Stomach (tissue), 8 donors: ENCODE measurements at regions not wholly inside any gene's neighbourhood (a gene's known extent, or its start where the extent isn't known, plus 50 kb on each side); places are given as distances from the start of the nearest gene placed in this dataset.
A peak's percentile ranks its signal among the peaks of the same experiment; 100 is the strongest.
"Not testable (repeated sequence)": the region's sequence is repeated elsewhere in the genome, so short reads cannot be mapped to it uniquely, and the experiment has no call there.

Source experiments
- DNase-seq, 2 donors: peaks; one replicate each; pipeline versions ENCODE4 v3.0.0 to v3.0.0-alpha.2; 2013 to 2019
- H3K27ac ChIP-seq, 5 donors: fragments of 200-600 bp in 4 of 5; sonication (generic) in 4 of 5; one replicate each; pipeline ENCODE4 v1.5.1; 2013 to 2019; ENCODE audit warnings: mild to moderate bottlenecking in 1 of 5, moderate library complexity in 1 of 5
- H3K27me3 ChIP-seq, 3 donors: fragments of 200-600 bp; sonication (generic); one replicate each; pipeline ENCODE4 v1.5.1; 2017 to 2019; ENCODE audit warnings: mixed run types in 1 of 3
- H3K36me3 ChIP-seq, 4 donors: fragments of 200-600 bp; sonication (generic); 1 replicate in 3 of 4; 2 replicates in 1 of 4; pipeline ENCODE4 v1.5.1; 2016 to 2019
- H3K4me1 ChIP-seq, 4 donors: fragments of 200-600 bp; sonication (generic); one replicate each; pipeline ENCODE4 v1.5.1; 2016 to 2019
- H3K4me3 ChIP-seq, 4 donors: fragments of 200-600 bp; sonication (generic) in 3 of 4; one replicate each; pipeline ENCODE4 v1.5.1; 2016 to 2019; ENCODE audit warnings: mild to moderate bottlenecking in 1 of 4
- H3K9me3 ChIP-seq, 4 donors: fragments of 200-600 bp; sonication (generic); one replicate each; pipeline ENCODE4 v1.5.1; 2016 to 2019
- CTCF ChIP-seq, 7 experiments: fragments of 450-650 bp in 4 of 7; fragments of 200-600 bp in 3 of 7; sonication (generic) in 3 of 7; IDR thresholded peaks; one replicate each; pipeline ENCODE4 v1.5.1; 2016 to 2019; ENCODE audit warnings: antibody characterized with exemption in 7 of 7, control low read depth in 2 of 7, mild to moderate bottlenecking in 1 of 7
- EP300 ChIP-seq: sonication (generic); formaldehyde crosslinking; IDR thresholded peaks from one replicate; pipeline ENCODE4 v1.6.1; 2017; ENCODE audit warnings: antibody characterized with exemption
- POLR2A ChIP-seq, 4 donors: fragments of 450-650 bp; IDR thresholded peaks; one replicate each; pipeline ENCODE4 v1.6.1; 2016; ENCODE audit warnings: antibody characterized with exemption in 4 of 4, control low read depth in 2 of 4, mild to moderate bottlenecking in 1 of 4, moderate library complexity in 1 of 4
- POLR2AphosphoS5 ChIP-seq, 3 donors: sonication (generic); formaldehyde crosslinking; IDR thresholded peaks; one replicate each; pipeline ENCODE4 v1.6.1; 2016; ENCODE audit warnings: antibody characterized with exemption in 3 of 3
- WGBS, 5 donors: extraction: QIAGEN DNeasy Blood & Tissue Kit in 3 of 5; methylation state at CpG; one replicate each; pipeline versions ENCODE4 v1.1.5 to v1.1.7; 2013 to 2018; 5-methylcytosine and 5-hydroxymethylcytosine counted together
- intact Hi-C: fragments of 100-400 bp; cut with DNase I; formaldehyde crosslinking; loops from one replicate; pipeline ENCODE4 v1.15.1; 2023; ENCODE audit warnings: low total_unique reads
- donor health status: healthy with polysubstance abuse.
- donor health status: Bipolar disorder and iron deficiency.
- donor health status: healthy.

GRCh38 chr12:131437706-131438492, 273.0 kb upstream of the SFSWAP start:
- peaks cover 0 to 40% (median 0%) of the 10 kb centered on the region in 3 donors for H3K27me3 ChIP-seq
- H3K4me1 ChIP-seq = no peaks in the 10 kb centered on the region
- H3K4me3 ChIP-seq = no peak overlapping the region
- WGBS, 5 donors = 69 to 80% (median 73%) methylated on average over 6 to 9 of the region's 9 CpGs
- intact Hi-C loops = no loop called here
- no peak overlapping the region for H3K27ac ChIP-seq
- peak in 1 of 2 donors; percentile 5 for DNase-seq
- no peaks in the 10 kb centered on the region for H3K36me3 ChIP-seq
- no peaks in the 10 kb centered on the region for H3K9me3 ChIP-seq
- TF ChIP-seq EP300 = no peak
- TF ChIP-seq CTCF (IDR thresholded peaks at IDR 0.05) = no peak
- TF ChIP-seq POLR2AphosphoS5 (IDR thresholded peaks at IDR 0.05) = no peak
- TF ChIP-seq POLR2A (IDR thresholded peaks at IDR 0.05) = no peak

- H3K4me3 ChIP-seq, H3K27ac ChIP-seq, H3K9me3 ChIP-seq, H3K36me3 ChIP-seq, intact Hi-C loops, H3K4me1 ChIP-seq: not testable (repeated sequence)
- 56 to 69% (median 62%) methylated on average over 3 of the region's 3 CpGs for WGBS, 5 donors
- DNase-seq = peak in 1 of 2 donors; percentile 2
- H3K27me3 ChIP-seq = peaks cover 0 to 39% (median 0%) of the 10 kb centered on the region in 3 donors
Observed at GRCh38 chr12:131438493-131438835, 272.4 kb upstream of the SFSWAP start.

- peak in 1 of 2 donors; percentile 17 for DNase-seq
- TF ChIP-seq EP300 (no peak), POLR2AphosphoS5 (IDR thresholded peaks at IDR 0.05) (no peak), CTCF (IDR thresholded peaks at IDR 0.05) (no peak), POLR2A (IDR thresholded peaks at IDR 0.05) (no peak)
- peaks cover 0 to 41% (median 0%) of the 10 kb centered on the region in 3 donors for H3K27me3 ChIP-seq
- WGBS, 5 donors = 54 to 62% (median 57%) methylated on average over 9 to 14 of the region's 14 CpGs
- H3K36me3 ChIP-seq = no peaks in the 10 kb centered on the region
- no peaks in the 10 kb centered on the region for H3K9me3 ChIP-seq
- no peak overlapping the region for H3K4me3 ChIP-seq
- intact Hi-C loops = no loop called here
- no peak overlapping the region for H3K27ac ChIP-seq
- H3K4me1 ChIP-seq = no peaks in the 10 kb centered on the region
Observed at GRCh38 chr12:131438881-131439280, 272.0 kb upstream of the SFSWAP start.

GRCh38 chr12:131439752-131440151, 271.1 kb upstream of the SFSWAP start:
- H3K4me3 ChIP-seq, DNase-seq, H3K4me1 ChIP-seq, H3K9me3 ChIP-seq, H3K27ac ChIP-seq, intact Hi-C loops, H3K36me3 ChIP-seq: not testable (repeated sequence)
- no CpG with 5 or more reads among the region's 8 CpGs for WGBS, 5 donors
- H3K27me3 ChIP-seq = peaks cover 0 to 42% (median 0%) of the 10 kb centered on the region in 3 donors

- intact Hi-C loops, H3K4me3 ChIP-seq, H3K4me1 ChIP-seq, H3K36me3 ChIP-seq, H3K27ac ChIP-seq, H3K9me3 ChIP-seq, DNase-seq: not testable (repeated sequence)
- H3K27me3 ChIP-seq = peaks cover 0 to 40% (median 0%) of the 10 kb centered on the region in 3 donors
- 63 to 85% (median 81%) methylated on average over 1 to 12 of the region's 21 CpGs for WGBS, 5 donors
Observed at GRCh38 chr12:131440209-131441059, 270.5 kb upstream of the SFSWAP start.

GRCh38 chr12:131441060-131441396, 269.9 kb upstream of the SFSWAP start:
- no peak overlapping the region for H3K4me3 ChIP-seq
- peaks cover 0 to 38% (median 0%) of the 10 kb centered on the region in 3 donors for H3K27me3 ChIP-seq
- no peaks in the 10 kb centered on the region for H3K9me3 ChIP-seq
- peak in 1 of 2 donors; percentile 5 for DNase-seq
- no peak overlapping the region for H3K27ac ChIP-seq
- H3K4me1 ChIP-seq = no peaks in the 10 kb centered on the region
- H3K36me3 ChIP-seq = no peaks in the 10 kb centered on the region
- intact Hi-C loops = no loop called here
- no peak for TF ChIP-seq CTCF (IDR thresholded peaks at IDR 0.05)
- TF ChIP-seq POLR2AphosphoS5 (IDR thresholded peaks at IDR 0.05) = no peak
- TF ChIP-seq POLR2A (IDR thresholded peaks at IDR 0.05) = no peak
- no peak for TF ChIP-seq EP300
- 68 to 81% (median 78%) methylated on average over 6 of the region's 6 CpGs for WGBS, 5 donors
